ENCODE measurements at regions not wholly inside any gene's neighbourhood (a gene's known extent, or its start where the extent isn't known, plus 50 kb on each side); places are given as distances from the start of the nearest gene placed in this dataset.

DNA sequence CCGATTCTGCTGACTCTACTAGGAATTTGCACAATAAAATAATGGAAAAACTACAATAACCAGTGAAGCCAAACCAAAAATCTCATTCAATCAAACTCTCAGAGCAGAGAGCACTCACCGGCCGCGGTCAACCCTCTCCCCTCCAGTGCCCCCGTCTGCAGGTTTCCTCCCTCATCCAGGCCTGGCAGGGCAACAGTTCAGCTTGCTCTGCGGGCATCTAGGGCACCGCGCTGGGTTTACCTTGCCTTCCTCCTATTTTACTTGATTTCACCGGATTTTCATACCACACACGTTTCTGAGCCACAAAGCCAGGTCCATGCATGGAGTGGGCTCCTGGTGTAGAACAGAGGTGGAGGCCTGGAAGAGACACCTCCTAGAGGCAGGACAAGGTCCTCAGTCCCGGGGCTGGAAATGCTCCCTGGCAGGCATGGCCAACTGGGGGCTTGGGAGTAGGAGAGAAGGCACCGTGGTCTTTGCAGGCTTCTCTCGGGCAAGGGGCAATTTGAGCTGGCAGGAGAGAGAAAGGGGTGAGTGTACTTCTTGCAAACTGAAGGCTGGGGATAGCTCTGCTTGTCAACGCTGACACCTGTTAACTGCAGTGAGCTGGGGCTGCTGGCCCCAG lies 938.4 kb downstream of the BRD1 start:
- H3K9me3 ChIP-seq (ENCODE audit: control insufficient read depth, insufficient read depth, low read length): no peaks in the 10 kb centered on the region
- H3K4me3 ChIP-seq (ENCODE audit: low read length): no peak overlapping the region
- Mint-ChIP-seq H3K4me3 (no peak overlapping the region), H3K27me3 (ENCODE audit: low read depth in 2 of 2) (peaks cover 0 to 3% of the 10 kb centered on the region in 2 donors), H3K27ac (no peak overlapping the region), H3K4me1 (no peaks in the 10 kb centered on the region), H3K9me3 (no peaks in the 10 kb centered on the region), H3K36me3 (no peaks in the 10 kb centered on the region)
- H3K27ac ChIP-seq (ENCODE audit: low read length): no peak overlapping the region
- DNase-seq (no peak), ATAC-seq (no peak)
- intact Hi-C loops (cut with micrococcal nuclease): no loop called here
- WGBS (ENCODE audit: insufficient coverage): 86% methylated on average over 14 of the region's 14 CpGs
- TF ChIP-seq, protein P1, sequence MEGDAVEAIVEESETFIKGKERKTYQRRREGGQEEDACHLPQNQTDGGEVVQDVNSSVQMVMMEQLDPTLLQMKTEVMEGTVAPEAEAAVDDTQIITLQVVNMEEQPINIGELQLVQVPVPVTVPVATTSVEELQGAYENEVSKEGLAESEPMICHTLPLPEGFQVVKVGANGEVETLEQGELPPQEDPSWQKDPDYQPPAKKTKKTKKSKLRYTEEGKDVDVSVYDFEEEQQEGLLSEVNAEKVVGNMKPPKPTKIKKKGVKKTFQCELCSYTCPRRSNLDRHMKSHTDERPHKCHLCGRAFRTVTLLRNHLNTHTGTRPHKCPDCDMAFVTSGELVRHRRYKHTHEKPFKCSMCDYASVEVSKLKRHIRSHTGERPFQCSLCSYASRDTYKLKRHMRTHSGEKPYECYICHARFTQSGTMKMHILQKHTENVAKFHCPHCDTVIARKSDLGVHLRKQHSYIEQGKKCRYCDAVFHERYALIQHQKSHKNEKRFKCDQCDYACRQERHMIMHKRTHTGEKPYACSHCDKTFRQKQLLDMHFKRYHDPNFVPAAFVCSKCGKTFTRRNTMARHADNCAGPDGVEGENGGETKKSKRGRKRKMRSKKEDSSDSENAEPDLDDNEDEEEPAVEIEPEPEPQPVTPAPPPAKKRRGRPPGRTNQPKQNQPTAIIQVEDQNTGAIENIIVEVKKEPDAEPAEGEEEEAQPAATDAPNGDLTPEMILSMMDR (IDR thresholded peaks at IDR 0.05): no peak
- no peaks in the 10 kb centered on the region for H3K27me3 ChIP-seq (ENCODE audit: control insufficient read depth, insufficient read depth, low read length)
- H3K4me1 ChIP-seq (ENCODE audit: control insufficient read depth, insufficient read depth, low read length): no peaks in the 10 kb centered on the region
- no peaks in the 10 kb centered on the region for H3K36me3 ChIP-seq (ENCODE audit: control insufficient read depth, insufficient read depth, low read length)

DNA sequence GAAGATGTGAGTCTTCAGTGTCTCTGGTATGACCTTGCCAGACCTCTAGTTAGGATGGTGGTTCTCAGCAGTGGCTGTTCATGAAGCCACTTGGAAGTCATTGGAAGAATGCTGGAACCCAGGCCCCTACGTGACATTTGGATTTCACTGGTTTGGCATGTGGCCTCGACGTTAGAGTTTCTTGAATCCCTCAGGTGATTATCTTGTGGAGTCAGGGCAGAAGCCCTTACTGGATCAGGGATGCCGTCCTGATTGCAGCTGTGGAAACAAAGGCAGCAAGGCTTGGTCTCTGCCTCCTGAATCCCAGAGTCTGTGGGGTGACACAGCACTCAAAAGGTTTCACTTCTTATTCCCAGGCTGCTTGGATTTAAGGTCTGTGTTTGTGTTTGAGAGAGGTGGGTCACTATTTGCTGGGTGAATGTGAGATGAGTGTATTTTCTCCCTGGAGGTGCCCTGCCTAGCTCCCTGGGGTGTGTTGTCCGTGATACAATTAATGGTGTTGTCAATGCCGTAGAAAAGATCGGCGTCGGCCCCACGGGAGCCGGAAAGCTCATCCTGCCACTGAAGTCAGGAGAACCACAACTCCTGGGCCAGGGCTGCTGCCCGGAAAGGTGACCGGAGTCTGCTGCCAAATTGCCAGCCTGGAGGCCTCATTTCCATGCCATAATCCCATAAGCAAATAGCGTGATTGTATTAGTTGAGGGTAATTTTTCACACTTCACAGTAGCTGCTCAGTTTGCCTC lies 939.0 kb downstream of the BRD1 start:
- Mint-ChIP-seq H3K4me1 (no peaks in the 10 kb centered on the region), H3K4me3 (no peak overlapping the region), H3K27me3 (ENCODE audit: low read depth in 2 of 2) (peaks cover 0 to 3% of the 10 kb centered on the region in 2 donors), H3K9me3 (no peaks in the 10 kb centered on the region), H3K36me3 (no peaks in the 10 kb centered on the region), H3K27ac (no peak overlapping the region)
- Histone ChIP-seq H3K36me3 (ENCODE audit: control insufficient read depth, insufficient read depth, low read length) (no peaks in the 10 kb centered on the region), H3K9me3 (ENCODE audit: control insufficient read depth, insufficient read depth, low read length) (no peaks in the 10 kb centered on the region), H3K27me3 (ENCODE audit: control insufficient read depth, insufficient read depth, low read length) (no peaks in the 10 kb centered on the region), H3K27ac (ENCODE audit: low read length) (no peak overlapping the region), H3K4me3 (ENCODE audit: low read length) (no peak overlapping the region), H3K4me1 (ENCODE audit: control insufficient read depth, insufficient read depth, low read length) (no peaks in the 10 kb centered on the region)
- WGBS (ENCODE audit: insufficient coverage): 90% methylated on average over 14 of the region's 14 CpGs
- TF ChIP-seq, protein P1 (IDR thresholded peaks at IDR 0.05): no peak
- ATAC-seq (no peak), DNase-seq (no peak)
- intact Hi-C loops (cut with micrococcal nuclease): no loop called here

DNA sequence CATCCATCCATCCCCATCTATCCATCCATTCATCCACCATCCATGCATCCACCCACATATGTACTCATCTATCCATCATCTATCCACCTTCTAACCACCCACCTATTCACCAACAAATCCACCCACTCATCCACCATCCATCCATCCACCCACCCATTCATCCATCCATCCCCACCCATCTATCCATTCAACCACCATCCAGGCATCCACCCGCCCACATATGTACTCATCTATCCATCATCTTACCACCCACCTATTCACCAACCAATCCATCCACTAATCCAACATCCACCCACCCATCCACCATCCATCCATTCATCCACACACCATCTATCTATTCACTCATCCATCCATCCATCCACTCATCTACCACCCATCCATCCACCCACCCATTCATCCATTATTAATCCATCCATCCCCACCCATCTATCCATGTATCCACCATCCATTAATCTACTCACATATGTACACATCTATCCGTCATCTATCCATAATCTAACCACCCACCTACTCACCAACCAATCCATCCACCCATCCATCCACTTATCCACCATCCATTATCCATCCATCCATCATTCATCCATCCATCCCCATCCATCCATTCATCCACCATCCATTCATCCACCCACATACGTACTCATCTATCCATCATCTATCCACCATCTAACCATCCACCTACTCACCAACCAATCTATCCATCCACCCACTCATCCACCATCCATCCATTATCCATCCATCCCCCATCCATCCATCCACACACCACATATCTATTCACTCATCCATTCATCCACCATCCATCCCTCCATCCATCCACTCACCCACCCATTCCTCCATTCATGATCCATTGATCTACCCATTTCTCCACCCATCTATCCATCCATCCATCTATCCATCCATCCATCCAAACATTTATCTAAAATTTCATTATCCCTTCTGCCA lies 940.0 kb downstream of the BRD1 start:
- Histone ChIP-seq H3K4me3 (ENCODE audit: low read length) (no peak overlapping the region), H3K4me1 (ENCODE audit: control insufficient read depth, insufficient read depth, low read length) (no peaks in the 10 kb centered on the region), H3K27me3 (ENCODE audit: control insufficient read depth, insufficient read depth, low read length) (no peaks in the 10 kb centered on the region), H3K27ac (ENCODE audit: low read length) (no peak overlapping the region), H3K9me3 (ENCODE audit: control insufficient read depth, insufficient read depth, low read length) (no peaks in the 10 kb centered on the region), H3K36me3 (ENCODE audit: control insufficient read depth, insufficient read depth, low read length) (no peaks in the 10 kb centered on the region)
- TF ChIP-seq, protein P1 (IDR thresholded peaks at IDR 0.05): no peak
- H3K9me3 Mint-ChIP-seq: no peaks in the 10 kb centered on the region
- WGBS (ENCODE audit: insufficient coverage): 87% methylated on average over 3 of the region's 3 CpGs
- DNase-seq (no peak), ATAC-seq (no peak)
- H3K27me3 Mint-ChIP-seq (ENCODE audit: low read depth in 2 of 2): no peaks in the 10 kb centered on the region
- H3K27ac Mint-ChIP-seq: no peak overlapping the region
- intact Hi-C loops (cut with micrococcal nuclease): no loop called here
- no peak overlapping the region for H3K4me3 Mint-ChIP-seq
- no peaks in the 10 kb centered on the region for H3K4me1 Mint-ChIP-seq
- H3K36me3 Mint-ChIP-seq: no peaks in the 10 kb centered on the region
